22Rv1 (cell line): ENCODE measurements at regions not wholly inside any gene's neighbourhood (a gene's known extent, or its start where the extent isn't known, plus 50 kb on each side); places are given as distances from the start of the nearest gene placed in this dataset.

Experiments used
- ZFX ChIP-seq: fragments of 450-650 bp; IDR thresholded peaks from 2 replicates; pipeline ENCODE4 v1.6.1; 2017; ENCODE audit warnings: antibody characterized with exemption, borderline replicate concordance
- TF ChIP-seq, protein P1 (sequence below): fragments of 450-650 bp; IDR thresholded peaks from 2 replicates; pipeline ENCODE4 v1.5.1; 2017; ENCODE audit warnings: mild to moderate bottlenecking

DNA sequence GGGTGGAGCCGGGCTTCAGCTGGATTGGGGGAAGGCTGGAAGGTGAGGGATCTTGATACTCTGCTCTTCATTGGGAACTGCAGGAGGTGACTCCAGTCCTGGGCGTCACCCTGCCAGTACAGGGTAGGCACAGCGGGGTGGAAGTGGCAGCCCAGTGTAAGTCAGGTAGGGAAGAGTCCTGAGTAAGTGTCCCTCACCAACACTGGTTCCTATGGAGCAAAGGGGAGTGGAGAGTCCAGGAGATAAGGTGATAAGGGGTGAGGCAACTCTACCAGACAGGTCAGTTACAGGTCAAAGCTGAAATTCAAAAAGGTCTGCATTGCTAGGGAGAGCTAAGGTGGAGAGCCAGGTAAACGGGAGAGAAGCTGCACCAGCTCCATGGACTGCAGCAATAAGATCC lies 145.6 kb upstream of the NFE2L3 start:
- TF ChIP-seq, protein P1, sequence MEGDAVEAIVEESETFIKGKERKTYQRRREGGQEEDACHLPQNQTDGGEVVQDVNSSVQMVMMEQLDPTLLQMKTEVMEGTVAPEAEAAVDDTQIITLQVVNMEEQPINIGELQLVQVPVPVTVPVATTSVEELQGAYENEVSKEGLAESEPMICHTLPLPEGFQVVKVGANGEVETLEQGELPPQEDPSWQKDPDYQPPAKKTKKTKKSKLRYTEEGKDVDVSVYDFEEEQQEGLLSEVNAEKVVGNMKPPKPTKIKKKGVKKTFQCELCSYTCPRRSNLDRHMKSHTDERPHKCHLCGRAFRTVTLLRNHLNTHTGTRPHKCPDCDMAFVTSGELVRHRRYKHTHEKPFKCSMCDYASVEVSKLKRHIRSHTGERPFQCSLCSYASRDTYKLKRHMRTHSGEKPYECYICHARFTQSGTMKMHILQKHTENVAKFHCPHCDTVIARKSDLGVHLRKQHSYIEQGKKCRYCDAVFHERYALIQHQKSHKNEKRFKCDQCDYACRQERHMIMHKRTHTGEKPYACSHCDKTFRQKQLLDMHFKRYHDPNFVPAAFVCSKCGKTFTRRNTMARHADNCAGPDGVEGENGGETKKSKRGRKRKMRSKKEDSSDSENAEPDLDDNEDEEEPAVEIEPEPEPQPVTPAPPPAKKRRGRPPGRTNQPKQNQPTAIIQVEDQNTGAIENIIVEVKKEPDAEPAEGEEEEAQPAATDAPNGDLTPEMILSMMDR: no peak
- TF ChIP-seq ZFX: no peak
